Endothelial cell (in vitro differentiated cells): ENCODE measurements at regions not wholly inside any gene's neighbourhood (a gene's known extent, or its start where the extent isn't known, plus 50 kb on each side); places are given as distances from the start of the nearest gene placed in this dataset.

Experiments used
- DNase-seq: peaks from one replicate; pipeline ENCODE4 v3.0.0; 2021; ENCODE audit warnings: low spot score
- H3K27ac Mint-ChIP-seq: one replicate; pipeline ENCODE4 v1.8.0; 2021; ENCODE audit warnings: mixed read lengths, inconsistent platforms; ENCODE audit not compliant: unreplicated experiment
- H3K27me3 Mint-ChIP-seq: one replicate; pipeline ENCODE4 v1.8.0; 2021; ENCODE audit warnings: mild to moderate bottlenecking, moderate library complexity, mixed read lengths, inconsistent platforms; ENCODE audit not compliant: unreplicated experiment
- H3K36me3 Mint-ChIP-seq: one replicate; pipeline ENCODE4 v1.8.0; 2021; ENCODE audit warnings: mild to moderate bottlenecking, low read depth, mixed read lengths, inconsistent platforms; ENCODE audit not compliant: unreplicated experiment
- H3K4me1 Mint-ChIP-seq: one replicate; pipeline ENCODE4 v1.8.0; 2021; ENCODE audit warnings: mild to moderate bottlenecking, mixed read lengths, inconsistent platforms; ENCODE audit not compliant: unreplicated experiment
- H3K4me3 Mint-ChIP-seq: one replicate; pipeline ENCODE4 v1.8.0; 2021; ENCODE audit warnings: mild to moderate bottlenecking, mixed read lengths, inconsistent platforms; ENCODE audit not compliant: unreplicated experiment
- H3K9me3 Mint-ChIP-seq: one replicate; pipeline ENCODE4 v1.8.0; 2021; ENCODE audit warnings: mixed read lengths, inconsistent platforms; ENCODE audit not compliant: unreplicated experiment
- TF ChIP-seq, protein P1 (sequence below): fragments of 200-600 bp; sonication (generic); IDR thresholded peaks from one replicate; pipeline ENCODE4 v1.5.0; 2021; ENCODE audit warnings: antibody characterized with exemption; ENCODE audit not compliant: unreplicated experiment

DNA sequence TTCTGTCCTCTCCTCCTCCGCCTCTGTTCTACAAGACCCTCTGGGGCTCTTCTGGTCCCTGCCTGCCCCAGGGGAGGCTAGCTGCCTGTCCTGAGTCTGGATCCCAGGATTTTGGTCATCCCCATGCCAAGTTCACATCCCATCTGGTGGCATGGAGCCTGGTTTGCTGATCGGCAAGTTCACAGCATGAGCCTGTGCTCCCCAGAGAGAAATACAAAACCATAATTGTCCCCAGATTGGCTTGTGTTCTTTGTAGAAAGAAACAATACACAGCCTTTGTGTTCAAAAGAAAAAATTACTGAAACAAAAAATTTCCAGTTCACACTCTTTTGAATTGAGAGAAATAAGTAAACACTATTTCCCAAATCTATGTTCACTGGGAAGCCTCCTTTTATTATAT lies 149.4 kb upstream of the ZC3H12A start:
- Mint-ChIP-seq H3K9me3 (no peaks in the 10 kb centered on the region), H3K4me1 (no peaks in the 10 kb centered on the region), H3K27me3 (no peaks in the 10 kb centered on the region), H3K27ac (no peak overlapping the region), H3K36me3 (no peaks in the 10 kb centered on the region), H3K4me3 (no peak overlapping the region)
- DNase-seq: no peak
- TF ChIP-seq, protein P1, sequence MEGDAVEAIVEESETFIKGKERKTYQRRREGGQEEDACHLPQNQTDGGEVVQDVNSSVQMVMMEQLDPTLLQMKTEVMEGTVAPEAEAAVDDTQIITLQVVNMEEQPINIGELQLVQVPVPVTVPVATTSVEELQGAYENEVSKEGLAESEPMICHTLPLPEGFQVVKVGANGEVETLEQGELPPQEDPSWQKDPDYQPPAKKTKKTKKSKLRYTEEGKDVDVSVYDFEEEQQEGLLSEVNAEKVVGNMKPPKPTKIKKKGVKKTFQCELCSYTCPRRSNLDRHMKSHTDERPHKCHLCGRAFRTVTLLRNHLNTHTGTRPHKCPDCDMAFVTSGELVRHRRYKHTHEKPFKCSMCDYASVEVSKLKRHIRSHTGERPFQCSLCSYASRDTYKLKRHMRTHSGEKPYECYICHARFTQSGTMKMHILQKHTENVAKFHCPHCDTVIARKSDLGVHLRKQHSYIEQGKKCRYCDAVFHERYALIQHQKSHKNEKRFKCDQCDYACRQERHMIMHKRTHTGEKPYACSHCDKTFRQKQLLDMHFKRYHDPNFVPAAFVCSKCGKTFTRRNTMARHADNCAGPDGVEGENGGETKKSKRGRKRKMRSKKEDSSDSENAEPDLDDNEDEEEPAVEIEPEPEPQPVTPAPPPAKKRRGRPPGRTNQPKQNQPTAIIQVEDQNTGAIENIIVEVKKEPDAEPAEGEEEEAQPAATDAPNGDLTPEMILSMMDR: no peak

DNA sequence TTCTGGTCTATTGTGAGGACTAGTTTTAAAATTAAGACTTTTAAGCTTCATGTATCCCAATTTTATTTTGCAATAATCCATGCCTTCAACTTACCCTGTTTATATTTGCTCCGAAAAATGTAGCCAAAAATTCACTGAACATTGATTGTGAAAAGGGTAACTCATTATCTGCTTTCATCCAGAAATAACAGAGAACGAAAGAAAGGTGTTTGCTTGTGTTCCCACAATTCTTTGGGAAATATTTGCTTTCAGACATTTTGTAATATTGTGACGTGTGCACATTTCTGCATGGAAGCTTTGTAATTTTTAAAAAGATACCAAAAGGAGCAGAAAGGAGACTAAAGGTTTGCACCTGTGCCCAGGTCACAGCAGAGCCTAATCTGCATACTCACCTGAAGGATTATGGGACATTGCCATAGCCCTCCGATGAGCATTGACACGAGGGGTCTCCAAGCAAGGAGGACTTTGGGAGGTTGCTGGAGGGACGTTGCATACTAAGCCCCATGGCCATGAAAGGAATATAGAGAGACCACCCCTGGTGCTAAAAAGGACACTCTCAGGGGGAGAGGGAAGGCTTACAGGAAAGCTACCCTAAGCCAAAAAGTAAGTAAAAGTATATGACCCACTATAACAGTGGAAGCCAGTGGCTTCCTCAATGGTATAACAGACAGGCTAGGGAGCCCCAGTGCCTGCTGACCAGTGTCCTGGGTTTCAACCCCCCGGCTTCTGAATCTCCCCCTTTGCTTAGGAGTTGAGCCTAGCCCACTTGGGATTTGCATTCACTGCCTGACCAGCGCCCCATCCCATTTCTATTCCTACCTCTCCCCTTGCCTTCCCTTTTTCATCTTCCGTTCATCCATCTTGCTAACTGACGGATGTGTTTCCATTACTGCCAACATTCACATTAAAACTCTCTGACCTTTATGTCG lies 148.6 kb upstream of the ZC3H12A start:
- Mint-ChIP-seq H3K9me3 (no peaks in the 10 kb centered on the region), H3K27ac (no peak overlapping the region), H3K36me3 (no peaks in the 10 kb centered on the region), H3K27me3 (no peaks in the 10 kb centered on the region), H3K4me3 (no peak overlapping the region), H3K4me1 (no peaks in the 10 kb centered on the region)
- TF ChIP-seq, protein P1: no peak
- DNase-seq: no peak

DNA sequence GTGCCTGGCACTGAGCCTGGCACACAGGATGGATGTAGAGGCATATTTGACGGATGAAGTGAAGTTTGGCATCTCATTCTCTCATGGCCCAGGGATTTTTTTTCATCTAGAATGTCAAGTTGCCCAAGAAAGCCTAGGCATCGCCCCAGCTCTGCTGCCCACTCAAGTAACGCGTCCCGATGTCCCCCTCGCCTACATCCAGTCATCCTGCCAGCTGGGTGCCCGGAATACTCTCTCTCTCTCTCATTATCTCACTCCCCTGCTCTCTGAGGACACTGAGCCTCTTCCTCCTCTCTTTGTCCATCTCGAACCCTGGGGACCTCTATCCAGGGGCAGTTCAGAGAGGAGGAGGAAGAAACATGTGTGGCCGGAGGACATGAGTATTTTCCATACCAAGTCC lies 142.3 kb upstream of the ZC3H12A start:
- Mint-ChIP-seq H3K4me1 (no peaks in the 10 kb centered on the region), H3K4me3 (no peak overlapping the region), H3K9me3 (no peaks in the 10 kb centered on the region), H3K27me3 (peaks cover 1% of the 10 kb centered on the region), H3K27ac (no peak overlapping the region), H3K36me3 (no peaks in the 10 kb centered on the region)
- no peak for DNase-seq
- TF ChIP-seq, protein P1: no peak

DNA sequence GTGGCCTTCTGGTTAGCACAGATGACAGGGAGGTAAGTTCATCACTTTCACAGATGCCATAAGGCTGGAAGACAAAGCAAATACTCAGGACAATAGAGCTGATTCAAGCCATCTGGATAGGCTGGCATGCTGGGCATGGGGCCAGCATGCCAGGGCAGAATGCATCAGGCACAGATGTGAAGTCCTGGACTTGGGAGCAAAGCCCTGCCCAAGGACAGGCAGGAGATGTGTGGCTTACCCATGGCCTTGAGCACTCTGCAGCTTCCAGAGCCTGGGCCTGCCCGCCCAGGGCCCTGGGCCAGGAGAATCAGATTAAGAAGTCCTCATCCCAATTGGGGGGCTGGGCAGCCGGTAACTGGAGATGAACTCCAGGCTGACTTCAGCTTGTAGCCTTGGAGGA lies 135.7 kb upstream of the ZC3H12A start:
- H3K36me3 Mint-ChIP-seq: no peaks in the 10 kb centered on the region
- no peak overlapping the region for H3K27ac Mint-ChIP-seq
- no peaks in the 10 kb centered on the region for H3K4me1 Mint-ChIP-seq
- H3K9me3 Mint-ChIP-seq: no peaks in the 10 kb centered on the region
- TF ChIP-seq, protein P1: no peak
- DNase-seq: no peak
- peaks cover 1% of the 10 kb centered on the region for H3K27me3 Mint-ChIP-seq
- no peak overlapping the region for H3K4me3 Mint-ChIP-seq

DNA sequence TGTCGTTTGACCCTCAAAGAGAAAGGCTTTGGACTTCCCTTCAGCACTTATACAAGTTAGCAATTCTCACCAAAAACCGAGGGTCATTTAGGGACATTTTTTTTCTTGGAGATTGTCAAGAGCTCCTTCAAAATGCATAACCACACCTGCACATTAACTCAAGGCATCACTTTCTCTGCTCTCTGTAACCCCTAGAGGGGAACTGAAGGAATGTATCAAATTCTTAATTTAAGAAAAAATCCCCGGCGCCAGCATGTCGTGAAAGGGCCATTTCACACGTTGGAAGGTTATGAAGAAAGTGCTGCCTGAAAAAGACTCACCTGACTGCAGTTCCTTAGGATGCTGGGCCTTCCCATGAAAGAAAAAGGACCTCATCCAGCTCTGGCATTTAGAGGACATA lies 131.6 kb upstream of the ZC3H12A start:
- Mint-ChIP-seq H3K4me3 (no peak overlapping the region), H3K36me3 (no peaks in the 10 kb centered on the region), H3K4me1 (no peaks in the 10 kb centered on the region), H3K9me3 (no peaks in the 10 kb centered on the region), H3K27me3 (peaks cover 1% of the 10 kb centered on the region), H3K27ac (no peak overlapping the region)
- TF ChIP-seq, protein P1: no peak
- DNase-seq: no peak
